ENCODE measurements at regions not wholly inside any gene's neighbourhood (a gene's known extent, or its start where the extent isn't known, plus 50 kb on each side); places are given as distances from the start of the nearest gene placed in this dataset.
"Not testable (repeated sequence)": the region's sequence is repeated elsewhere in the genome, so short reads cannot be mapped to it uniquely, and the experiment has no call there.

GRCh38 chr4:10803713-10804343 lies 119.3 kb upstream of the CLNK start:
- no peak for DNase-seq
- Mint-ChIP-seq H3K27me3 (ENCODE audit: low read depth) (no peaks in the 10 kb centered on the region), H3K36me3 (ENCODE audit: insufficient read depth) (no peaks in the 10 kb centered on the region), H3K9me3 (peaks cover 5% of the 10 kb centered on the region), H3K4me3 (no peak overlapping the region), H3K4me1 (ENCODE audit: low read depth) (no peaks in the 10 kb centered on the region)
- no peak for ATAC-seq

- DNase-seq (no peak), ATAC-seq (no peak)
- Mint-ChIP-seq H3K9me3 (peaks cover 4% of the 10 kb centered on the region), H3K4me3 (no peak overlapping the region), H3K36me3 (ENCODE audit: insufficient read depth) (no peaks in the 10 kb centered on the region), H3K27me3 (ENCODE audit: low read depth) (no peaks in the 10 kb centered on the region), H3K4me1 (ENCODE audit: low read depth) (no peaks in the 10 kb centered on the region)
Observed at GRCh38 chr4:10787365-10787764, 102.8 kb upstream of the CLNK start.

- Mint-ChIP-seq H3K36me3 (ENCODE audit: insufficient read depth) (no peaks in the 10 kb centered on the region), H3K27me3 (ENCODE audit: low read depth) (no peaks in the 10 kb centered on the region), H3K4me1 (ENCODE audit: low read depth) (no peaks in the 10 kb centered on the region), H3K4me3 (no peak overlapping the region), H3K9me3 (peaks cover 4% of the 10 kb centered on the region)
- no peak for ATAC-seq
- no peak for DNase-seq
Observed at GRCh38 chr4:10784621-10785020, 100.1 kb upstream of the CLNK start.

- ATAC-seq (no peak), DNase-seq (no peak)
- H3K4me3 Mint-ChIP-seq, result no peak overlapping the region
- no peaks in the 10 kb centered on the region for H3K36me3 Mint-ChIP-seq (ENCODE audit: insufficient read depth)
- H3K9me3 Mint-ChIP-seq, result peaks cover 4% of the 10 kb centered on the region
- no peaks in the 10 kb centered on the region for H3K27me3 Mint-ChIP-seq (ENCODE audit: low read depth)
- H3K4me1 Mint-ChIP-seq (ENCODE audit: low read depth), result no peaks in the 10 kb centered on the region
Observed at GRCh38 chr4:10783351-10783750, 98.8 kb upstream of the CLNK start.

- Mint-ChIP-seq H3K36me3 (ENCODE audit: insufficient read depth) (no peaks in the 10 kb centered on the region), H3K27me3 (ENCODE audit: low read depth) (no peaks in the 10 kb centered on the region), H3K9me3 (peaks cover 3% of the 10 kb centered on the region), H3K4me1 (ENCODE audit: low read depth) (no peaks in the 10 kb centered on the region), H3K4me3 (no peak overlapping the region)
- no peak for ATAC-seq
- no peak for DNase-seq
Observed at GRCh38 chr4:10781805-10782204, 97.2 kb upstream of the CLNK start.

GRCh38 chr4:10780803-10781202 lies 96.2 kb upstream of the CLNK start:
- H3K9me3 Mint-ChIP-seq; H3K4me1 Mint-ChIP-seq (ENCODE audit: low read depth): not testable (repeated sequence)

GRCh38 chr4:10775132-10775531 lies 90.6 kb upstream of the CLNK start:
- H3K9me3 Mint-ChIP-seq; H3K27me3 Mint-ChIP-seq (ENCODE audit: low read depth); ATAC-seq: not testable (repeated sequence)

More at GRCh38 chr4:10780803-10781202, 96.2 kb upstream of the CLNK start:
- DNase-seq; H3K36me3 Mint-ChIP-seq (ENCODE audit: insufficient read depth); ATAC-seq; H3K4me3 Mint-ChIP-seq; H3K27me3 Mint-ChIP-seq (ENCODE audit: low read depth): not testable (repeated sequence)

GRCh38 chr4:10773656-10774055 lies 89.1 kb upstream of the CLNK start:
- DNase-seq, result no peak

More at GRCh38 chr4:10775132-10775531, 90.6 kb upstream of the CLNK start:
- not testable (repeated sequence) for DNase-seq; H3K4me1 Mint-ChIP-seq (ENCODE audit: low read depth); H3K36me3 Mint-ChIP-seq (ENCODE audit: insufficient read depth); H3K4me3 Mint-ChIP-seq

GRCh38 chr4:10773010-10773409 lies 88.4 kb upstream of the CLNK start:
- no peaks in the 10 kb centered on the region for H3K36me3 Mint-ChIP-seq (ENCODE audit: insufficient read depth)
- no peaks in the 10 kb centered on the region for H3K4me1 Mint-ChIP-seq (ENCODE audit: low read depth)
- H3K9me3 Mint-ChIP-seq, result peaks cover 3% of the 10 kb centered on the region
- DNase-seq, result no peak
- no peaks in the 10 kb centered on the region for H3K27me3 Mint-ChIP-seq (ENCODE audit: low read depth)
- ATAC-seq, result no peak
- H3K4me3 Mint-ChIP-seq, result no peak overlapping the region

More at GRCh38 chr4:10773656-10774055, 89.1 kb upstream of the CLNK start:
- H3K9me3 Mint-ChIP-seq, result peaks cover 3% of the 10 kb centered on the region
- H3K4me1 Mint-ChIP-seq (ENCODE audit: low read depth), result no peaks in the 10 kb centered on the region
- no peak overlapping the region for H3K4me3 Mint-ChIP-seq
- no peaks in the 10 kb centered on the region for H3K36me3 Mint-ChIP-seq (ENCODE audit: insufficient read depth)
- no peak for ATAC-seq
- H3K27me3 Mint-ChIP-seq (ENCODE audit: low read depth), result no peaks in the 10 kb centered on the region

GRCh38 chr4:10765386-10765785 lies 80.8 kb upstream of the CLNK start:
- no peak for ATAC-seq
- H3K4me1 Mint-ChIP-seq (ENCODE audit: low read depth), result no peaks in the 10 kb centered on the region

GRCh38 chr4:10762561-10762960 lies 78.0 kb upstream of the CLNK start:
- Mint-ChIP-seq H3K9me3 (peaks cover 10% of the 10 kb centered on the region), H3K4me1 (ENCODE audit: low read depth) (no peaks in the 10 kb centered on the region), H3K27me3 (ENCODE audit: low read depth) (no peaks in the 10 kb centered on the region), H3K4me3 (no peak overlapping the region), H3K36me3 (ENCODE audit: insufficient read depth) (no peaks in the 10 kb centered on the region)
- DNase-seq (no peak), ATAC-seq (no peak)

More at GRCh38 chr4:10765386-10765785, 80.8 kb upstream of the CLNK start:
- H3K9me3 Mint-ChIP-seq, result peaks cover 10% of the 10 kb centered on the region
- no peaks in the 10 kb centered on the region for H3K27me3 Mint-ChIP-seq (ENCODE audit: low read depth)
- H3K4me3 Mint-ChIP-seq, result no peak overlapping the region
- H3K36me3 Mint-ChIP-seq (ENCODE audit: insufficient read depth), result no peaks in the 10 kb centered on the region
- DNase-seq, result no peak

GRCh38 chr4:10761903-10762302 lies 77.3 kb upstream of the CLNK start:
- H3K4me1 Mint-ChIP-seq (ENCODE audit: low read depth), result no peaks in the 10 kb centered on the region
- H3K27me3 Mint-ChIP-seq (ENCODE audit: low read depth), result no peaks in the 10 kb centered on the region
- no peaks in the 10 kb centered on the region for H3K36me3 Mint-ChIP-seq (ENCODE audit: insufficient read depth)
- H3K4me3 Mint-ChIP-seq, result no peak overlapping the region
- peaks cover 10% of the 10 kb centered on the region for H3K9me3 Mint-ChIP-seq
- no peak for DNase-seq
- no peak for ATAC-seq

- H3K4me3 Mint-ChIP-seq, result no peak overlapping the region
- no peaks in the 10 kb centered on the region for H3K27me3 Mint-ChIP-seq (ENCODE audit: low read depth)
- H3K36me3 Mint-ChIP-seq (ENCODE audit: insufficient read depth), result no peaks in the 10 kb centered on the region
- ATAC-seq, result no peak
- DNase-seq, result no peak
- H3K4me1 Mint-ChIP-seq (ENCODE audit: low read depth), result no peaks in the 10 kb centered on the region
- peaks cover 8% of the 10 kb centered on the region for H3K9me3 Mint-ChIP-seq
Observed at GRCh38 chr4:10760086-10760485, 75.5 kb upstream of the CLNK start.

- H3K4me1 Mint-ChIP-seq (ENCODE audit: low read depth), result no peaks in the 10 kb centered on the region
- no peaks in the 10 kb centered on the region for H3K27me3 Mint-ChIP-seq (ENCODE audit: low read depth)
- no peak overlapping the region for H3K4me3 Mint-ChIP-seq
- H3K9me3 Mint-ChIP-seq, result peaks cover under 1% of the 10 kb centered on the region
- no peak for DNase-seq
- no peak for ATAC-seq
- no peaks in the 10 kb centered on the region for H3K36me3 Mint-ChIP-seq (ENCODE audit: insufficient read depth)
Observed at GRCh38 chr4:10758906-10759305, 74.3 kb upstream of the CLNK start.

- H3K4me3 Mint-ChIP-seq, result no peak overlapping the region
Observed at GRCh38 chr4:10753856-10754402, 69.4 kb upstream of the CLNK start.

More at GRCh38 chr4:10753856-10754402, 69.4 kb upstream of the CLNK start:
- Mint-ChIP-seq H3K36me3 (ENCODE audit: insufficient read depth) (no peaks in the 10 kb centered on the region), H3K4me1 (ENCODE audit: low read depth) (no peaks in the 10 kb centered on the region), H3K9me3 (no peaks in the 10 kb centered on the region), H3K27me3 (ENCODE audit: low read depth) (no peaks in the 10 kb centered on the region)
- DNase-seq, result no peak
- no peak for ATAC-seq

Data from activated T-cell treated with anti-CD3 and anti-CD28 coated beads, Interleukin-2, amount 50 U/mL, for 4 hours (primary cell).